Sigmoid colon (tissue), 6 donors: ENCODE measurements at regions not wholly inside any gene's neighbourhood (a gene's known extent, or its start where the extent isn't known, plus 50 kb on each side); places are given as distances from the start of the nearest gene placed in this dataset.
A peak's percentile ranks its signal among the peaks of the same experiment; 100 is the strongest.
"Not testable (repeated sequence)": the region's sequence is repeated elsewhere in the genome, so short reads cannot be mapped to it uniquely, and the experiment has no call there.

Experiments used
- DNase-seq: peaks from one replicate; pipeline ENCODE4 v3.0.0-alpha.2; 2019
- H3K27ac ChIP-seq, 4 donors: fragments of 200-600 bp; sonication (generic); one replicate each; pipeline ENCODE4 v1.5.1; 2016 to 2019; ENCODE audit warnings: mild to moderate bottlenecking in 1 of 4
- H3K27me3 ChIP-seq, 3 donors: fragments of 200-600 bp; sonication (generic); one replicate each; pipeline ENCODE4 v1.5.1; 2019; ENCODE audit warnings: mild to moderate bottlenecking in 1 of 3
- H3K36me3 ChIP-seq, 4 donors: fragments of 200-600 bp; sonication (generic); one replicate each; pipeline ENCODE4 v1.5.1; 2016 to 2019
- H3K4me1 ChIP-seq, 4 donors: fragments of 200-600 bp; sonication (generic); one replicate each; pipeline ENCODE4 v1.5.1; 2017 to 2019
- H3K4me3 ChIP-seq, 4 donors: fragments of 200-600 bp; sonication (generic); one replicate each; pipeline ENCODE4 v1.5.1; 2017 to 2019; ENCODE audit warnings: mild to moderate bottlenecking in 2 of 4, moderate library complexity in 1 of 4
- H3K9me3 ChIP-seq, 4 donors: fragments of 200-600 bp in 3 of 4; sonication (generic) in 3 of 4; one replicate each; pipeline versions ENCODE4 v1.5.1 to v1.6.1; 2013 to 2019
- CTCF ChIP-seq, 4 experiments: fragments of 450-650 bp in 3 of 4; fragments of 200-600 bp in 1 of 4; IDR thresholded peaks; one replicate each; pipeline ENCODE4 v1.5.1; 2016 to 2019; ENCODE audit warnings: antibody characterized with exemption in 4 of 4, mild to moderate bottlenecking in 3 of 4, moderate library complexity in 2 of 4
- EP300 ChIP-seq, 4 donors: sonication (generic); formaldehyde crosslinking; IDR thresholded peaks; one replicate each; pipeline ENCODE4 v1.6.1; 2017; ENCODE audit warnings: antibody characterized with exemption in 4 of 4
- POLR2A ChIP-seq, 2 donors: fragments of 450-650 bp; IDR thresholded peaks; one replicate each; pipeline ENCODE4 v1.6.1; 2016; ENCODE audit warnings: antibody characterized with exemption in 2 of 2, mild to moderate bottlenecking in 2 of 2, moderate library complexity in 2 of 2
- POLR2AphosphoS5 ChIP-seq, 4 donors: sonication (generic); formaldehyde crosslinking; IDR thresholded peaks; one replicate each; pipeline ENCODE4 v1.6.1; 2017; ENCODE audit warnings: antibody characterized with exemption in 4 of 4
- WGBS, 2 donors: extraction: QIAGEN DNeasy Blood & Tissue Kit; methylation state at CpG; one replicate each; pipeline ENCODE4 v1.1.7; 2013; 5-methylcytosine and 5-hydroxymethylcytosine counted together
- intact Hi-C: fragments of 100-400 bp; cut with DNase I; formaldehyde crosslinking; loops from one replicate; pipeline ENCODE4 v1.15.1; 2023
- donor health status: healthy with polysubstance abuse.
- donor health status: healthy.

DNA sequence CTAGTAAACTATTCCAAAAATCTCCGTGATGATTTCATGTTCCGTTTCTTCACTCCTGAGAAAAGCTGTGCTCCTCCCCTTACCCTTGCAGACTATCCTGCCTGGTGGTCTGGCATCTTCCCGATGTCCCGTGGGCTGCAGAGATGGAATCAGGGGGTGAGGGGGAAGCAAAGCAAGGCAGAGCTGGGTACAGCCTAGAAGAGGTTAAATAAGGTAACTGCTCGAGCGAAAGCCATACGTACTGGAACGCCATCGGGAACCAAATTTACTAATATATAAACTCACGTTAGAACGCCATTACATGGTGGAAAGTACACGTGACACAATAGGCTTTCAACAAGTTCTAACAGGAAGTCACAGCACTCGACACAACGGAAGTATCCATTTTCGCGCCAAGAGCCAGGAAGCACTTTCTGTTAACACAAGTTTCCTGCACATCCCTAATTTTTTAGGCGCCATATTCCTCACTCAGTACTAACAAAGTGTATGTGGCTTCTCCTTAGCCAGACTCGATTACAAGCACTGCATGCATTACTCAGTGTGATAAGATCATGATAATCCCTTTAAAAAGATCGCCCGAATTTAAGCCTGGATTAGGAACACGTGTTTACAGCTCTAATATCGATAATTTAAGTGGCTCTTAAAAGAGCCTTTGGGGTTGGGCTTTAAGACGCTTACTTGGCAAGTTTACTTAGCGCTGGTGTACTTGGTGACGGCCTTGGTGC is 101.6 kb upstream of the PRSS16 start:
- intact Hi-C loops: loop anchor here (2.0 to 5.0 kb wide), 3 partner anchors 13 to 1191 kb away; partner anchors contain the start of gene ZSCAN31
- 0% methylated on average over 25 of the region's 25 CpGs for WGBS, 2 donors

DNA sequence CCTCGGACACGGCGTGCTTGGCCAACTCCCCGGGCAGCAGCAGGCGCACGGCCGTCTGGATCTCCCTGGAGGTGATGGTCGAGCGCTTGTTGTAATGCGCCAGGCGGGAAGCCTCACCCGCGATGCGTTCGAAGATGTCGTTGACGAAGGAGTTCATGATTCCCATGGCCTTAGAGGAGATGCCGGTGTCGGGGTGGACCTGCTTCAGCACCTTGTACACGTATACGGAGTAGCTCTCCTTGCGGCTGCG is 101.1 kb upstream of the PRSS16 start:
- Histone ChIP-seq H3K27ac (peak overlapping the region; percentile 86 to 94 (median 91)), H3K4me3 (peak overlapping the region; percentile 50 to 59 (median 56)), H3K4me1 (peaks cover 0 to 26% (median 20%) of the 10 kb centered on the region in 4 donors)
- H3K36me3 ChIP-seq, DNase-seq, H3K27me3 ChIP-seq, H3K9me3 ChIP-seq: not testable (repeated sequence)
- intact Hi-C loops: loop anchor here (2.0 to 5.0 kb wide), 3 partner anchors 14 to 1191 kb away; partner anchors contain the start of gene ZSCAN31
- WGBS, 2 donors: 7% methylated on average over 23 of the region's 23 CpGs

More for the DNA sequence above, 101.6 kb upstream of the PRSS16 start:
- peak; percentile 94 for DNase-seq
- Histone ChIP-seq H3K9me3 (no peaks in the 10 kb centered on the region), H3K4me3 (peak overlapping the region; percentile 50 to 59 (median 56)), H3K27me3 (no peaks in the 10 kb centered on the region), H3K27ac (peak overlapping the region; percentile 86 to 94 (median 91)), H3K4me1 (peaks cover 0 to 26% (median 20%) of the 10 kb centered on the region in 4 donors), H3K36me3 (no peaks in the 10 kb centered on the region)
- TF ChIP-seq EP300 (IDR thresholded peaks at IDR 0.05): no peak
- TF ChIP-seq POLR2A (IDR thresholded peaks at IDR 0.05): peak in 1 of 2 donors; percentile 32
- TF ChIP-seq POLR2AphosphoS5 (IDR thresholded peaks at IDR 0.05): peak; percentile 69 to 82 (median 72)

GRCh38 chr6:27146706-27147505 is 100.6 kb upstream of the PRSS16 start:
- H3K9me3 ChIP-seq: no peaks in the 10 kb centered on the region
- no peaks in the 10 kb centered on the region for H3K27me3 ChIP-seq
- H3K4me3 ChIP-seq: peak overlapping the region; percentile 50 to 59 (median 56)
- TF ChIP-seq POLR2AphosphoS5 (IDR thresholded peaks at IDR 0.05) (peak; percentile 99 to 100 (median 100)), EP300 (IDR thresholded peaks at IDR 0.05) (peak in 1 of 4 donors; percentile 20), POLR2A (IDR thresholded peaks at IDR 0.05) (peak; percentile 95 to 96), CTCF (IDR thresholded peaks at IDR 0.05) (no peak)
- peak overlapping the region; percentile 86 to 94 (median 91) for H3K27ac ChIP-seq
- 3 to 4% methylated on average over 51 of the region's 51 CpGs for WGBS, 2 donors
- H3K4me1 ChIP-seq: peaks cover 0 to 26% (median 20%) of the 10 kb centered on the region in 4 donors
- H3K36me3 ChIP-seq: no peaks in the 10 kb centered on the region
- intact Hi-C loops: loop anchor here (1.0 to 5.0 kb wide), 4 partner anchors 14 to 1190 kb away; partner anchors contain the start of gene ZSCAN31
- DNase-seq: peak; percentile 92

DNA sequence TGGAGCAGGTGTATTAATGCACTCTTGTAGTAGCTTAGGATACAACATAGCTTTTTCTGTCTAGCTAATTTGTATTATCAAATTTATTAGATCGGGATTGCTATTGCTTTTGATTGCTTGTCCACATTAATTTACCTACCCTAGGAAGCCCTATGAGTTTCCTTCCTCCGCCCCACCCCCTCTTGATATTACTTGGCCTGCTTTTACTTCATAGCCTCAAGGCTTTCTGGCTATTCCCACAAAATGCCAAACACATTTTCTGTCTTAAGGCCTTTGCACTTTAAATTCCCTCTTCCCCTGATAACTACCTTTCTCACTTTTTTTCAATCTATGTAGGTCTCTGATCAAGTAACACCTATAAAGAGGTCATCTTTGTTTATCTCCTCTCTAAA is 99.1 kb upstream of the PRSS16 start:
- no peak for DNase-seq
- Histone ChIP-seq H3K36me3 (no peaks in the 10 kb centered on the region), H3K9me3 (no peaks in the 10 kb centered on the region), H3K4me3 (no peak overlapping the region), H3K27ac (no peak overlapping the region), H3K27me3 (no peaks in the 10 kb centered on the region), H3K4me1 (peaks cover 0 to 26% (median 20%) of the 10 kb centered on the region in 4 donors)
- no peak for TF ChIP-seq EP300 (IDR thresholded peaks at IDR 0.05)
- TF ChIP-seq CTCF (IDR thresholded peaks at IDR 0.05): no peak
- no peak for TF ChIP-seq POLR2A (IDR thresholded peaks at IDR 0.05)
- no peak for TF ChIP-seq POLR2AphosphoS5 (IDR thresholded peaks at IDR 0.05)
- intact Hi-C loops: loop anchor here (5.0 kb wide), 2 partner anchors 861 to 1189 kb away; partner anchors contain the start of gene ZSCAN31
- WGBS, 2 donors: 94 to 95% methylated on average over 2 of the region's 2 CpGs

DNA sequence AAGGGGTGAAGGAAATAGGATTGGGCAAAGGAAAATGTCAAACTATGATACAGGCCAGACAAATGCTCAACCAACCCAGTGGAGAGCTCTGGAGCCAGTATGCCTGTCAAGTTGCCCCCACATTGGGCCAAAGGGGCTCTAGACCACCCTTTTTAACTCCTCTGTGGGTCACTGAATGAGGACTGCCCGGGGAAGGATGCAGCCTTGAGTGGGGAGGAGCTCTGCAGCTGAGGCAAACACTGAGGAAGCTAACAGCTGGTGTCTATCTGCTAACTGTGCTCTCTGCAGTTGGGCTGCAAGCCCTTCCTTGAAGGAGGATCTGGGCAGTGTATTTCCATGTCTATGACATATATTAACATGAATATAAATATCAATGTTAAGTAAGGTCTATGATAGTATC is 98.4 kb upstream of the PRSS16 start:
- no peak for DNase-seq
- Histone ChIP-seq H3K27ac (no peak overlapping the region), H3K4me1 (peaks cover 0 to 23% (median 17%) of the 10 kb centered on the region in 4 donors), H3K36me3 (no peaks in the 10 kb centered on the region), H3K4me3 (no peak overlapping the region), H3K9me3 (no peaks in the 10 kb centered on the region), H3K27me3 (no peaks in the 10 kb centered on the region)
- TF ChIP-seq CTCF (IDR thresholded peaks at IDR 0.05) (no peak), POLR2AphosphoS5 (IDR thresholded peaks at IDR 0.05) (no peak), POLR2A (IDR thresholded peaks at IDR 0.05) (no peak), EP300 (IDR thresholded peaks at IDR 0.05) (no peak)
- intact Hi-C loops: loop anchor here (5.0 kb wide), 2 partner anchors 862 to 1188 kb away; partner anchors contain the start of gene ZSCAN31
- 55 to 83% methylated on average over 1 of the region's 1 CpG for WGBS, 2 donors
